GM19351 (cell line): ENCODE measurements at regions not wholly inside any gene's neighbourhood (a gene's known extent, or its start where the extent isn't known, plus 50 kb on each side); places are given as distances from the start of the nearest gene placed in this dataset.
"Not testable (repeated sequence)": the region's sequence is repeated elsewhere in the genome, so short reads cannot be mapped to it uniquely, and the experiment has no call there.

Experiments
- ATAC-seq: cut with Tn5 transposase; IDR thresholded peaks from one replicate; pipeline ENCODE4 v1.9.1; 2021; ENCODE audit warnings: mild to moderate bottlenecking, moderate library complexity; ENCODE audit not compliant: unreplicated experiment

DNA sequence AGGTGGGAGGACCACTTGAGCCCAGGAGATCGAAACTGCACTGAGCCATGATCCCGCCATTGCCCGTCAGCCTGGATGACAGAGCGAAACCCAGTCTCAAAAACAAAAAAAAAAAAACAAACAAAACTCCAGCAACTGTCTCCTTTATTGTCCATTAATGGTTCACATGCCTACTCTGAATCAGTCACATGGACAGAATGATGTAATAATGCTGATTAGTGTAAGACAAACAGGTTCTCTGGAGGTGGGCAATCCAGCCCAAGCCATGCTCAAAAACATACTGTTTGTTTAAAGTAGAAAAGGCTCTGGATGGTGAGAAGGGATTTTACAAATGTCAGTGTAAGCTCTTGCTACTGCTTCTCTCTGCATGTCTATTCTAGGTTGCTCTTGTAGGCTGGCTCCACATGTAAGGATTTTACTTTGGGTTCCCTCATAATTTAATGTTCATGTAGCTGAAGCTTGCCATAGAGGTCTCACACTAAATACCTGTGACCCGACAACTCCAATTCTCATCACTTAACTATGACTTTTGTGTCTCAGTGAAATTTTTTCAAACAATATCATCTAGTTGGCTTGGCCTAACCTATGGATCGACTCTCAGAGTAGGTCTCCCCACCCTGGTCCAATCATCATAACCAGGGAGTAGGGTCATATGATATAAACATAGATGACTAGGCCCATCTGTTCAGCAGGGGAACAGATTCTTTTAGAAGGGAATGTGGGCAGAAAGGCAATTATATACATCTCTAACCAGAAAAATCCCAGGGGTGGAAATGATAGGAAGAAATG, 83.9 kb upstream of the SLC39A10 start:
- ATAC-seq = no peak

DNA sequence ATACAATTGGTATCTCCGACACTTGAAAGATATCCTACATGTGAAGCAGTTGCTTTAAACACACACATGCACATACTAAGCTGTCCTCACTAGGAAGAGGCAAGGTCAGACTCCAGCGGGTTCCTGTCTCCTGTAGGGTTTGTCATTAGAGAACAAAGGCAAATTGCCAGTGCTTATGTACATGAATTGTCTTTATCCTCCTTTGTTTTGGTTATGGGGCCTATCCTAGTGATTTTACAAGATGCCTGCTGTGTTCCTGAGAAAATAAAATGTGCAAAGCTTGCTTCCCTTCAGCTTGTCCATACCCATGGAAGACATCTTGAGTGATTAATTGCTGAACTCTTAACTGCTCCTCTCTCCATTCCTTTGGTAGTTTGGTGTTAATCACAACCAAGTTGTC, 86.7 kb upstream of the SLC39A10 start:
- no peak for ATAC-seq

DNA sequence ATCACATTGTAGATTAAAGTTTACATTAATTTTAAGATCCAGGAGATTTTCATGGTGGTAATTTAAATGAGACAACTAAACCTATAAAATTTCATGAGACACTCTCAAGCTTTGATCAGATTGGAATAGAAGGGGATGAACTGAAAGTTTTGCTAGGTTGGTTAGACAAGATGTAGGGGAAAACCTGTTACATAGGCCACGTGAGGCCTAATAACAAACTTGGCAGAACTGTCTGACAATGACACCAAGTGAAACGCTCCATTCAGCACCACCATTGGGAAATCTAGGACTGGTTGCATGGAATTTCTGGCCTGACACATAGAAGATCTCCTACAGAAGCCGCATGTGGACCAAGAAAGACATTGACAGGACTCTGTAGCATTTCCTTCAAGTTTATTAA, 87.8 kb upstream of the SLC39A10 start:
- no peak for ATAC-seq

DNA sequence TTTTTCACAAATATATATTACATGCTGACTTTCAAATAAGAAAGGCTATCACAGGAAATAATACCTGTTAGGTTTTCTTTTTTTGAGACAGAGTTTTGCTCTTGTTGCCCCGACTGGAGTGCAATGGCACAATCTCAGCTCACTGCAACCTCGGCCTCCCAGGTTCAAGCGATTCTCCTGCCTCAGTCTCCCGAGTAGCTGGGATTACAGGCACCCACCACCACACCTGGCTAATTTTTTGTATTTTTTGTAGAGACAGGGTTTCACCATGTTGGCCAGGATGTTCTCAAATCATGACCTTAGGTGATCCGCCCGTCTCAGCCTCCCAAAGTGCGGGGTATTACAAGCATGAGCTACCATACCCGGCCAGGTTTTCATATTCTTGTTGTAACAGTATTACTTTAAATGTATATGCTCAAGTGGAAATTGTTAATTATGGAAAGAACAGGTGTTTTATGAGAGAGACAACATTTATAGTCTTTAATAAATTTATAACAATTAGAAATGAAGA, 92.3 kb upstream of the SLC39A10 start:
- ATAC-seq = not testable (repeated sequence)

DNA sequence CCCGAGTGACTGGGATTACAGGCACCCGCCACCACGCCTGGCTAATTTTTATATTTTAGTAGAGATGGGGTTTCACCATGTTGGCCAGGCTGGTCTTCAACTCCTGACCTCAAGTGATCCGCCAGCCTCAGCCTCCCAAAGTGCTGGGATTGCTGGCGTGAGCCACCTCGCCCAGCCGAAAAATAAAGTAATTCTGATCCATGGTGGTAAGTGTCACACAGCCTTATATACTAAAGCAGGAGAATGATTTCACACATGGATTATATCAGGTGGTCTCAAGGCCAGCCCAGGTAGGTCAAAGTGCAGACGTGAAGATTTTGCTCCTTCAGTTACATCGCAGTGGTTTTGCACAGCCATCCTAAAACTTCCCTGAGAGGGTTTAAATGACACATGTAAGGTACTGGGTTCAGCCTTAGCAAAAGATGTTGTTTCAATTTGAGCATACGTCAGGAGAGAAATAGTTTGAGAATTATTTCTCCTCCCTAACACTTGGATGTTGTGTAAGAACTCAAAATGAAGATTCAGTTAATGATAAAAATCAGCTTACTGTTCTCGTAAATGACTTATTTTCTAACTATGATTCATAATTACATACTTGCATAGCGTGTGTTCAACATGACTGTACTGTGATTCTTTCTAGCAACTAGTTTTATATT, 93.0 kb upstream of the SLC39A10 start:
- no peak for ATAC-seq

DNA sequence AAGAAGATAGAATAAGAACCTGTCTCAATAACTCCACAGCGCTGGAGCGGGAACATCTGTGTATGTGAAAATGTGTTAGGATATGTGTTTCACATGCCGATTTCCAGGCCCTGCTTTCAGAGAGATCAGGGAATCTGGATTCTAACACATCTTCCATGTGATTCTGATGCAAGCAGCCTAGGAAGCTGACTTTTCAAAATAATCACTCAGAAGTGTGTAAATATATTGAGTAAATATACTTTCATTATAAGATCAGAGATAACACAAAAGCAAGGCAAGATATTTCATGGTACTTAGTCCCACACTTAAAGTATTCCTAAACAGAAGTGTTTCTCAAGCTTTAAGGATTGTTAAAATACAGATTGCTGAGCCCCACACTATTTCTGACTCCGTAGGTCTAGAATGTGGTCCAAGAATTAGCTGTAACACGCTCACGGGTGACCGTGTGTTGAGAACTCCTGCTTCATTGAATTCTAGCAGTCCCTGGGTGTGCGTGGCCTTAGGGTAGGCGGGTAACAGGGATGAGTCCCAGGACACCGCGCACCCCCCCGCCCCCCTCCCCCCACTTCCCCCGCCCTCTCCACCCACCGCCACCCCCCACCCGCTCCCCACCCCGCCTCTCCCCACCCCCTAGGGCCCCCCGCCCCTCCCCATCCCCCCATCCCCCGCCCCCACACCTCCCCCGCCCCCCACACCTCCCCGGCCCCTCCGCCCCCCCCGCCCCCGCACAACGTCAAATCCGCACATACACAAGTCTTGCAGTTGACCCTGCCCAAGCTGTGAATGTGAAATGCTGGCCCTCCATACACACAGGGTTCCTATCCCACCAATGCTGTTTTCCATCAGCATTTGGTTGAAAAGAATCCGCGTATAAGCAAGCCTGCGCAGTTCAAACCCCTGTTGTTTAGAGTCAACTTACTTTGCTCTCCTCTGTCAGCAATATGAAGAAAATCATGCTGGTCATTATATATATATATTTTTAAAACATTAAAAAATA, 94.2 kb upstream of the SLC39A10 start:
- ATAC-seq = no peak

DNA sequence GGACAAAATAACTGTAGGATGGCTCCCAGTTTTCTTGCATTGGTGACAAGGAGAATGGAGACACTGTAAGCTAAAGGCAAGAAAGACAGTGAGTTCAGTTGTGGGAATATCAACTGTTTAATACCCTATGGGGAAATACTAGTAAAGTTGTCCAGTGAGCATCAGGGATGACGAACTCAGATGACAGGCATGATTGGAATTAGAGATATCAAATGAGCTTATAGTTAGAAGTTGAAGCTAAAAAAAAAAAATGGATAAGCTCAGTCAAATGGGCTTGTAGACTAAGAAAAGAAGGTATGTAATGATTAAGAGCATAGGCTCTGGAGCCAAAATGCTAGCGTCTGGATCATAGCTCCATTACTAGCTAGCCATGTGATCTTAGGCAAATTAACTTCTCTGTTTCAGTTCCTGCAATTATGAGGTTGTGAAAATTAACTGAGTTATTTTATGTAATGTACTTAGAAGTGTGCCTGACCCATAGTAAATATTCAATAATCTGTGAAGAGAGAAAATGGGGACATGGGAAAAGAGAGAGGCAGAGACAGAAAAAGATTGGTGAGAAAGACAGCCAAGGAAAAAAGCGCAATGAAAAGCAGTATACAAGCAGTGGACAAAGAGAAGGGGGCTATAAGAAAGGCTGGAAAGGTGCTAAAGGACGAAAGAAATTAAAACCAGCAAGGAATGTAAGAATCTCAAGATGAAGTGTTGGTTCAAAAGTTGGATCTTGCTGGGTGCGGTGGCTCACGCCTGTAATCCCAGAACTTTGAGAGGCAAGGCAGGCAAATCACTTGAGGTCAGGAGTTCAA, 95.7 kb upstream of the SLC39A10 start:
- ATAC-seq = peak; percentile 43

DNA sequence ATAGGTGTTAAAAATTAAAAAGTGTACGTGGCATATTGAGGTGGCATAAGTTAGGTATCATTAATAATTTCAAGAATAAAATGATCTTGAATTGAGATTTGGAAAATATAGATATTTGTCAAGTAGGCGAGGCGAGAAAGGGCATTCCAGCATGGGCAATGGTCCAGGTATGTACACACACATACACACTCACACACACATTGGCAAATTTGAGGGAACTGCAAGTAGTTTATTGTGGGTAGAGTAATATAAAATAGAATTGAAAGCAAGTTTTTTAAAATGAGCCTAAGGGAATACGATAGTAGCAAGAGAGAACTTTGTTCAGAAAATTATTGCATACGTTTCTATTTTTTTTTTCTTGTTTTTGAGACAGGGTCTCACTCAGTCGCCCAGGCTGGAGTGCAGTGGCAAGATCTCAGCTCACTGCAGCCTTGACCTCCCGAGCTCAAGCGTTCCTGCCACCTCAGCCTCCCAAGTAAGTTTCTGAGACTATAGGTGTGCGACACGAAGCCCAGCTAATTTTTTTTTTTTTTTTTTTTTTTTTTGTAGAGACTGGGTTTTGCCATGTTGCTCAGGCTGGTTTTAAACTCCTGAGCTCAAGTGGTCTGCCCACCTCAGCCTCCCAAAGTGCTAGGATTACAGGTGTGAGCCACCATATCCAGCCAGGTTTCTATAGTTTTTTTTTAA, 96.7 kb upstream of the SLC39A10 start:
- ATAC-seq = no peak

DNA sequence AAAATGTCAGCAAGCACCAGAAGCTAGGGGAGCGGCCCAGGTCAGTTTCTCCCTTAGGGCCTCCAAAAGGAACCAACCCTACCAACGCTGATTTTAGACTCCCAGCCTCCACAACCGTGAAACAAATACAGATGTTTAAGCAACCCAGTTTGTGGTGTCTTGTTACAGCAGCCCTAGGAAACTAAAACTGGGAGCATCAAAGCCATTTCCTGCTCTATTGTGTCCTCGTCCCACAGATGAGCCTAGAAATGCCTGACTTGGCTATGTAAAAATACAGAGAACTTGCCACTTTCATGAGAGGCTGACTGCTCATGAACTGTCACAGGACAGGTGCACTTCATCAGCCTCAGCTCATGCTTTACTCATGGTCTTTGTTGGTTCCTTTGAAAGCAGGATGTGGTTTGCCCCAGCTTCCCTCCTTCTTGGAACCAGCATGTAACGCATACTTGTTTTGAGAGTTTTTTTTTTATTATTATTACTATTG, 97.6 kb upstream of the SLC39A10 start:
- ATAC-seq = peak; percentile 70

DNA sequence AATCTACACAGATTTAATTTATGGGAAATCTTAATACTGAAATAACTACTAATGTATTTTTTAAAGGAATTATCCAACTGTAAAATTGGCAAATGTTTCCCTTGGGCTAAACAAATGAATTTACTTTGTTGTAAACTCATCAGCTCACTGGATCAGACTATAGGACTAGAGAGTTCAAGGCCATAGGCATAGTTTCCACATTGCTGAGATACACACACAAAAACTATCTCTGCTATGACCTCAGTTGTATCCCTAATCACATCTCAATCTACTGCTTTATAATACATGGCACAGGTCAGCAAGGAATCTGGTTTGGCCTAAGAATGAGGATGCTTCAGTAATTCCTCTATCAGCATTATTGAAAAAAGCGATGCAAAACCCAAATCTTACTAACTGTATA, 101.1 kb upstream of the SLC39A10 start:
- no peak for ATAC-seq

DNA sequence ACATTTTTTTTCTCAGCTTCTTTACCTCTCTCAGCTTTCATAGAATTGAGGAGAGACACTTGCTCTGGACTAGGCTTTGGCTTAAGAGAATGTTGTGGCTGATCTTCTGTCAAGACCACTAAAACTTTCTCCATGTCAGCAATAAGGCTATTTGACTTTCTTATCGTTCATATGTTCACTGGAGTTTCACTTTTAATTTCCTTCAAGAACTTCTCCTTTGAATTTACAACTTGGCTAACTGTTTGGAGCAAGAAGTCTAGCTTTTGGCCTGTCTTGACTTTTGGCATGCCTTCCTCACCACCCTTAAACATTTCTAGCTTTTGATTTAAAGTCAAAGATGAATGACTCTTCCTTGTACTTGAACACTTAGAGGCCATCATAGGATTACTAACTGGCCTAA, 104.4 kb upstream of the SLC39A10 start:
- no peak for ATAC-seq

DNA sequence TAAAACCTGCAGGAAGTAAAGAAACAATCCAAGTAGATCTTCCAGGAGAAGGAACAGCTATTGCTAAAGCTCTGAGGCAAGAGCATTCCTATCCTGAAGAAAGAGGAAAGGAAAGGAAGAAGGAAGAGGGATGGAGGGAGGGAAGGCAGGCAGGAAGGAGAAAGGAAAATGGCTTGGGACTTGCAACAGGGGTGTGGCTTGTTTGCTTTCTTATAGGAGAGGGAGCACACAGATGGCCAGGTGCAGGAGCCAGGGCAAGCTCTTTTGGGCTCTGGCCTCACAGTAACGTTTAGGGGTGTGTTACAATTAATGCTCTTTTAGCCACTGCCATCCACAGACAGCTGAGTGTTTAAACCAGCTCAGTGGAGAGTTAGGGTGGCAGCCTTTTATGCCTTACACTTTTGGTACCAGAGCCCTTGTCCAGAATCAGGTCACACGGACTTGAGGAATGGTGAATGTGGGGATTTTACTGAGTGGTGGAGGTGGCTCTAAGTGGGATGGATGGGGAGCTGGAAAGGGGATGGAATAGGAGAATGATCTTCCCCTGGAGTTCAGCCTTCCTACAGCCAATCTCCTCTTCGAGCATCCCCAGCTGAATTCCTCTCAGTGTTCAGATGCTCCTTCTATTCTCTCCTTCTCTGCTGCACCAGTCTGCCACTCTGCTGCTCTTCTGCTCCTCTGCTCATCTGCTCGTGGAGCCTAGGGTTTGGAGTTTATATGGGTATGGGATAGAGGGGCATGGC, 108.7 kb upstream of the SLC39A10 start:
- no peak for ATAC-seq

DNA sequence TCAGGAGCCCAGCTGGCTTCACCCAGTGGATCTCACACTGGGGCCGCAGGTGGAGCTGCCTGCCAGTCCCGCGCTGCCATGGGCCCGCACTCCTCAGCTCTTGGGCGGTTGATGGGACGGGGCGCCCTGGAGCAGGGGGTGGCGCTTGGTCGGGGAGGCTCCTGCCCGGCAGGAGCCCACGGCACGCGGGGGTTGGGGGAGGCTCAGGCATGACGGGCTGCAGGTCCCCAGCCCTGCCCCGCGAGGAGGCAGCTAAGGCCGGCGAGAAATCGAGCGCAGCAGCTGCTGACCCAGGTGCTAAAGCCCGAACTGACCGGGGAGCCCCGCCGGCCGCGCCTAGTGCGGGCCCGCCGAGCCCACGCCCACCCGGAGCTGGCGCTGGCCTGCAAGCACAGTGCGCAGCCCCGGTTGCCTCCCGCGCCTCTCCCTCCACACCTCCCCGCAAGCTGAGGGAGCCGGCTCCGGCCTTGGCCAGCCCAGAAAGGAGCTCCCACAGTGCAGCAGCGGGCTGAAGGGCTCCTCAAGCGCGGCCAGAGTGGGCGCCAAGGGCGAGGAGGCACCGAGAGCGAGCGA, 109.7 kb upstream of the SLC39A10 start:
- ATAC-seq = not testable (repeated sequence)

DNA sequence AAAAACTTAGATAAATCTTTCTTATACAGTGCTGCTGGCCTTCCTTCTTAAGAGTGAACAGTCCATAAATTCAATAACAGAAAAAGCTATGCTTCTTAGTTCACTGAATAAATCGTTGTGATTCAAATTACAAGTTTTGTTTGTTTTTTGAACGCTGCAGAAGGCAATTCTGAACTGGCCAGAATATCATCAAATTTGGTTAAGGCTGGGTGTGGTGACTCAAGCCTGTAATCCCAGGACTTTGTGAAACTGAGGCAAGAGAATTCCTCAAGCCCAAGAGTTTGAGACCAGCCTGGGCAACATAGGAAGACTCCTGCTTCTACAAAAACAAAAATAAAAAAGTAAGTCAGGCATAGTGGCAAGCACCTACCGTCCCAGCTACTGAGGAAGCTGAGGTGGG, 111.2 kb upstream of the SLC39A10 start:
- no peak for ATAC-seq

DNA sequence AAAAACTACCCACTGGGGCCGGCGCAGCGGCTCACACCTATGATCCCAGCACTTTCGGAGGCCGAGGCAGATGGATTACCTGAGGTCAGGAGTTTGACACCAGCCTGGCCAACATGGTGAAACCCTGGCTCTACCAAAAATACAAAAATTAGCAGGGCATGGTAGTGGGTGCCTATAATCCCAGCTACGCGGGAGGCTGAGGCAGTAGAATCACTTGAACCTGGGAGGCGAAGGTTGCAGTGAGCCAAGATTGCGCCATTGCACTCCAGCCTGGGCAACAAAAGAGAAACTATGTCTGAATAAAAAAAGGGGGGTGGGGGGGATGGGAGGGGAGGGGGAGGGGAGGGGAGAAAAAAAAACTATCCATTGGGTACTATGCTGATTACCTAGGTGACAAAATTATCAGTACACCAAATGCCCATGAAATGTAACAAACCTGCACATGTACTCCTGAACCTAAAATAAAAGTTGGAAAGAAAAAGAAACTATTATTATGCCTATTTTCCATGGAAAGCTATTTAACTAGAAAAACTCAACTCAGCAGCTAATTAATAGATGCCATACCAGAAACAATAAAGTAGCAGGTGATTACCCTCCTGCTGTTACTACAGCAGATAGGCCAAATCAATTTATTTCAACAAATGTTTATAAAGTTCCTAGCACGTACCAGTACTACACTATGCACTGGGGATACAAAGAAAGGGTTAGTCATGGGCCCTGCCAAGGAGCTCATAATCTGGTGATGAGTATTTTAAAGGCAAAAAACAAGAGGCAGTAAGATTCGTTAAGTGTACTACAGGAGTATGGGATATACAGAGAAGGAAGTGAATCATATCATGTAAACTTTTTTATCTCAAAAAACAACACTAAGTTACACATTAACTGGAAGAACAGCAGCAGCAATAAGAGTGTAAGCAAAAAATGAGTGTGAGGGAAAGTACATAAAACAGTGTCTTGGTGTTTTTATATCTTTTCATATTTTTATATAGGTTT, 112.8 kb upstream of the SLC39A10 start:
- ATAC-seq = peak; percentile 62

DNA sequence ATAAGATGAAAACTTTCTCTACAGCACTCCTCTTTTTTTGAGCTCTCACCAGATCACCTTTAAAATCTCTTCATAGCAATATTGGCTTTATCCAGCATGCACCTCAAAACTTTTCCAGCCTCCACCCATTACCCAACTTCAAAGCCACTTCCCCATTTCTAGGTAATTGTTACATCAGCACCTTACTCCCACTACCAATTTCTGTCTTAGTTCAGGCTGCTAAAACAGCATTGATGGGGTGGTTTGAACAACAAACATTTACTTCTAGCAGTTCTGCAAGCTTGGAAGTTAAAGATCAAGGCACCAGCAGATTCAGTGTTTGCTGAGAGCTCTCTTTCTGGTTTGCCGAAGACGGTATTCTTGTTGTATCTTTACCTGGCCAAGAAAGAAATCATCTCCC, 114.0 kb upstream of the SLC39A10 start:
- no peak for ATAC-seq

DNA sequence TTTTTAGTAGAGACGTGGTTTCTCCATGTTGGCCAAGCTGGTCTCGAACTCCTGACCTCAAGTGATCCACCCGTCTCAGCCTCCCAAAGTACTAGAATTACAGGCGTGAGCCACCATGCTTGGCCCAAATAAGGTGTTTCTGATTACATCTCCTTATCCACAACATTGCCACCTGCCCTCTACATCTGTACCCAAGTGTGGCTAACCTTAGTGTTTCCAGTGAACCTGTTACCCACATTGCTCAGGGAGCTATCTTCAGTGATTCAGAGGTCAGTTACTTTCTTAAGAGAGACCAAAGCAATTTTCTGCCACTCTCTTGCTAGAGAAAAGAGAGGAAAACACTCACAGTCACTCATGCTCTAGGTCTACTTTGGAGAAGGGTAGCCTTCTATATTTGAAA, 115.0 kb upstream of the SLC39A10 start:
- ATAC-seq = no peak
